Neural cell (in vitro differentiated cells): ENCODE measurements at regions not wholly inside any gene's neighbourhood (a gene's known extent, or its start where the extent isn't known, plus 50 kb on each side); places are given as distances from the start of the nearest gene placed in this dataset.

ENCODE experiments used
- H2AFZ ChIP-seq: fragments of 200-600, 300-800 bp; sonication (generic), shearing (Covaris generic); 2 replicates; pipeline ENCODE4 v1.6.0; 2014; ENCODE audit warnings: low read depth, mild to moderate bottlenecking, antibody characterized with exemption, low read length, moderate library complexity
- H3F3A ChIP-seq: fragments of 200-600 bp; shearing (Covaris generic); 2 replicates; pipeline ENCODE4 v1.6.1; 2016; ENCODE audit warnings: mild to moderate bottlenecking, moderate library complexity, mixed read lengths, antibody characterized with exemption, low read length; ENCODE audit not compliant: insufficient read depth, poor library complexity, severe bottlenecking
- H3K27ac ChIP-seq: fragments of 200-600, 300-800 bp; sonication (generic), shearing (Covaris generic); 2 replicates; pipeline ENCODE4 v1.5.1; 2014; ENCODE audit warnings: mild to moderate bottlenecking, low read length, moderate library complexity
- H3K27me3 ChIP-seq: fragments of 300-800, 200-600 bp; sonication (generic), shearing (Covaris generic); 2 replicates; pipeline ENCODE4 v1.6.0; 2014; ENCODE audit warnings: mild to moderate bottlenecking, low read depth, low read length, moderate library complexity; ENCODE audit not compliant: insufficient read depth
- H3K36me3 ChIP-seq: fragments of 300-800, 200-600 bp; sonication (generic), shearing (Covaris generic); 2 replicates; pipeline ENCODE4 v1.5.1; 2014; ENCODE audit warnings: mild to moderate bottlenecking, antibody characterized with exemption, low read length, moderate library complexity; ENCODE audit not compliant: insufficient read depth
- H3K4me2 ChIP-seq: fragments of 300-800, 200-600 bp; sonication (generic), shearing (Covaris generic); 2 replicates; pipeline ENCODE4 v1.6.0; 2014; ENCODE audit warnings: mild to moderate bottlenecking, low read length
- H3K4me3 ChIP-seq: fragments of 300-800, 200-600 bp; sonication (generic), shearing (Covaris generic); 2 replicates; pipeline ENCODE4 v1.5.1; 2014; ENCODE audit warnings: mild to moderate bottlenecking, low read length, moderate library complexity
- H3K79me2 ChIP-seq: fragments of 200-600 bp; shearing (Covaris generic); replicated peaks from 2 replicates; pipeline ENCODE4 v1.6.0; 2014; ENCODE audit warnings: mild to moderate bottlenecking, low read length, moderate library complexity; ENCODE audit not compliant: insufficient read depth
- H3K9ac ChIP-seq: fragments of 300-800, 200-600 bp; sonication (generic), shearing (Covaris generic); 2 replicates; pipeline ENCODE4 v1.6.1; 2016; ENCODE audit warnings: mild to moderate bottlenecking, low read length, mixed read lengths
- H3K9me2 ChIP-seq: fragments of 200-600 bp; shearing (Covaris generic); 2 replicates; pipeline ENCODE4 v1.6.1; 2016; ENCODE audit warnings: mild to moderate bottlenecking, low read length, mixed read lengths; ENCODE audit not compliant: insufficient read depth
- H3K9me3 ChIP-seq: fragments of 200-600, 300-800 bp; sonication (generic), shearing (Covaris generic); 2 replicates; pipeline ENCODE4 v1.6.1; 2016; ENCODE audit warnings: mild to moderate bottlenecking, mixed run types, low read length, moderate library complexity, mixed read lengths
- H4K20me1 ChIP-seq: fragments of 200-600 bp; shearing (Covaris generic); 2 replicates; pipeline ENCODE4 v1.6.1; 2016; ENCODE audit warnings: mild to moderate bottlenecking, mixed run types; ENCODE audit not compliant: insufficient read depth
- EP300 ChIP-seq: fragments of 450-650 bp; conservative IDR thresholded peaks from 2 replicates; pipeline ENCODE4 v1.6.1; 2014; ENCODE audit warnings: antibody characterized with exemption, mild to moderate bottlenecking, moderate library complexity; ENCODE audit not compliant: poor library complexity, severe bottlenecking
- EZH2 ChIP-seq: fragments of 200-600, 300-800 bp; shearing (Covaris generic), sonication (generic); IDR thresholded peaks from 2 replicates; pipeline ENCODE4 v1.6.1; 2014; ENCODE audit warnings: antibody characterized with exemption, low read length, borderline replicate concordance, mild to moderate bottlenecking; ENCODE audit not compliant: insufficient read depth, poor library complexity, severe bottlenecking
- MXI1 ChIP-seq: fragments of 450-650 bp; conservative IDR thresholded peaks from 2 replicates; pipeline ENCODE4 v1.6.1; 2014; ENCODE audit warnings: antibody characterized with exemption, mild to moderate bottlenecking; ENCODE audit not compliant: poor library complexity, severe bottlenecking
- POLR2AphosphoS5 ChIP-seq: IDR thresholded peaks from 2 replicates; pipeline ENCODE4 v1.6.1; 2012
- RAD21 ChIP-seq: fragments of 450-650 bp; conservative IDR thresholded peaks from 2 replicates; pipeline ENCODE4 v1.6.1; 2014; ENCODE audit warnings: antibody characterized with exemption, mild to moderate bottlenecking, moderate library complexity
- SMC3 ChIP-seq: fragments of 450-650 bp; conservative IDR thresholded peaks from 2 replicates; pipeline ENCODE4 v1.6.1; 2014; ENCODE audit warnings: antibody characterized with exemption, mild to moderate bottlenecking, moderate library complexity; ENCODE audit not compliant: poor library complexity
- TAF1 ChIP-seq: IDR thresholded peaks from 2 replicates; pipeline ENCODE4 v1.6.1; 2012; ENCODE audit warnings: low read depth
- TF ChIP-seq, protein P1 (sequence below): IDR thresholded peaks from 2 replicates; pipeline ENCODE4 v1.6.1; 2012; ENCODE audit warnings: borderline replicate concordance
- TF ChIP-seq, protein P2 (sequence below): fragments of 450-650 bp; IDR thresholded peaks from 2 replicates; pipeline ENCODE4 v1.5.1; 2014; ENCODE audit warnings: antibody characterized with exemption, mild to moderate bottlenecking, moderate library complexity; ENCODE audit not compliant: poor library complexity, severe bottlenecking

DNA sequence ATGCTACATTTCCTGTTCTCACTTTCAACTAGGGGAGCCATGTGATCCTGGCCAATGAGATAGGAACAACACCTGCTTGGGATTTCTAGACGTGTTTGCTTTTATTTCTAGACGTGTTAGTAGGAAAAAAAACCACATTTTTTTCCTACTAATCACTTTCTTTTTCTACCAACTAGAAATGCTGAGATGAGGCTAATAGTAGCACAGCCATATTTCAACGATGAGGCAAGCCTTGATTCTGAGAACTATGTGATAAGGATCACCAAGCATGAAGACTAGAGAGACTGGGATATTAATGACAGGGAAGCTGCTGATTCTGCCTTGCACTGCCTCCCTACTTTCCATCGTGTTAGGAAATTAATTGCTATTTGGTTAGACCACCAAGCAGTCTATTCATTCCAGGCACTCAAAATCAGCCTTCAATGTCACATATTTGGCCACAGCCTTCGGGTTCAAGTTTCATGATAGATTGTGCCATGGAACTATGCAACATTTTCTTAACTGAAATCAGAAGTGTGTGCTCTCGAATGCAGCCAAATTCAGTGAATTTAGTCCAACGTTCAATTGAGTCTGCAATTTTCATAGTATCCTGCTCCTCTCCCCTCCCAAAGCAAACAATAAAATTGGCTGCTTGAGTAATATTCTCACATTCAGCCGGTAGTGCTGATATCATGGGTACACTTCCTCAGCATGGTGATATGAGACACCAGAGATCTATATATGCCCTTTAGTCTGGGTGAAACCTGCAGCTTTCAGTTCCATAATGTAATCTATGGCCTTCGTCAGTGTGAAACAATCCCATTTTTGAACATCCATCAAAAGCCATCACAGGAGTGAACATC, 98.1 kb downstream of the GPR37 start:
- no peak overlapping the region for H2AFZ ChIP-seq
- no peak overlapping the region for H3K4me3 ChIP-seq
- H3K4me2 ChIP-seq: no peak overlapping the region
- H3K9me2 ChIP-seq: no peaks in the 10 kb centered on the region
- H3K9me3 ChIP-seq: no peaks in the 10 kb centered on the region
- no peak overlapping the region for H3K9ac ChIP-seq
- H3K36me3 ChIP-seq: no peaks in the 10 kb centered on the region
- H4K20me1 ChIP-seq: no peaks in the 10 kb centered on the region
- H3K27ac ChIP-seq: no peak overlapping the region
- H3F3A ChIP-seq: no peaks in the 10 kb centered on the region
- no peaks in the 10 kb centered on the region for H3K79me2 ChIP-seq
- no peaks in the 10 kb centered on the region for H3K27me3 ChIP-seq
- no peak for TF ChIP-seq EP300
- no peak for TF ChIP-seq EZH2
- TF ChIP-seq SMC3: no peak
- TF ChIP-seq POLR2AphosphoS5: no peak
- no peak for TF ChIP-seq TAF1
- TF ChIP-seq, protein P1, sequence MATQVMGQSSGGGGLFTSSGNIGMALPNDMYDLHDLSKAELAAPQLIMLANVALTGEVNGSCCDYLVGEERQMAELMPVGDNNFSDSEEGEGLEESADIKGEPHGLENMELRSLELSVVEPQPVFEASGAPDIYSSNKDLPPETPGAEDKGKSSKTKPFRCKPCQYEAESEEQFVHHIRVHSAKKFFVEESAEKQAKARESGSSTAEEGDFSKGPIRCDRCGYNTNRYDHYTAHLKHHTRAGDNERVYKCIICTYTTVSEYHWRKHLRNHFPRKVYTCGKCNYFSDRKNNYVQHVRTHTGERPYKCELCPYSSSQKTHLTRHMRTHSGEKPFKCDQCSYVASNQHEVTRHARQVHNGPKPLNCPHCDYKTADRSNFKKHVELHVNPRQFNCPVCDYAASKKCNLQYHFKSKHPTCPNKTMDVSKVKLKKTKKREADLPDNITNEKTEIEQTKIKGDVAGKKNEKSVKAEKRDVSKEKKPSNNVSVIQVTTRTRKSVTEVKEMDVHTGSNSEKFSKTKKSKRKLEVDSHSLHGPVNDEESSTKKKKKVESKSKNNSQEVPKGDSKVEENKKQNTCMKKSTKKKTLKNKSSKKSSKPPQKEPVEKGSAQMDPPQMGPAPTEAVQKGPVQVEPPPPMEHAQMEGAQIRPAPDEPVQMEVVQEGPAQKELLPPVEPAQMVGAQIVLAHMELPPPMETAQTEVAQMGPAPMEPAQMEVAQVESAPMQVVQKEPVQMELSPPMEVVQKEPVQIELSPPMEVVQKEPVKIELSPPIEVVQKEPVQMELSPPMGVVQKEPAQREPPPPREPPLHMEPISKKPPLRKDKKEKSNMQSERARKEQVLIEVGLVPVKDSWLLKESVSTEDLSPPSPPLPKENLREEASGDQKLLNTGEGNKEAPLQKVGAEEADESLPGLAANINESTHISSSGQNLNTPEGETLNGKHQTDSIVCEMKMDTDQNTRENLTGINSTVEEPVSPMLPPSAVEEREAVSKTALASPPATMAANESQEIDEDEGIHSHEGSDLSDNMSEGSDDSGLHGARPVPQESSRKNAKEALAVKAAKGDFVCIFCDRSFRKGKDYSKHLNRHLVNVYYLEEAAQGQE: no peak
- TF ChIP-seq MXI1: no peak
- no peak for TF ChIP-seq RAD21
- TF ChIP-seq, protein P2, sequence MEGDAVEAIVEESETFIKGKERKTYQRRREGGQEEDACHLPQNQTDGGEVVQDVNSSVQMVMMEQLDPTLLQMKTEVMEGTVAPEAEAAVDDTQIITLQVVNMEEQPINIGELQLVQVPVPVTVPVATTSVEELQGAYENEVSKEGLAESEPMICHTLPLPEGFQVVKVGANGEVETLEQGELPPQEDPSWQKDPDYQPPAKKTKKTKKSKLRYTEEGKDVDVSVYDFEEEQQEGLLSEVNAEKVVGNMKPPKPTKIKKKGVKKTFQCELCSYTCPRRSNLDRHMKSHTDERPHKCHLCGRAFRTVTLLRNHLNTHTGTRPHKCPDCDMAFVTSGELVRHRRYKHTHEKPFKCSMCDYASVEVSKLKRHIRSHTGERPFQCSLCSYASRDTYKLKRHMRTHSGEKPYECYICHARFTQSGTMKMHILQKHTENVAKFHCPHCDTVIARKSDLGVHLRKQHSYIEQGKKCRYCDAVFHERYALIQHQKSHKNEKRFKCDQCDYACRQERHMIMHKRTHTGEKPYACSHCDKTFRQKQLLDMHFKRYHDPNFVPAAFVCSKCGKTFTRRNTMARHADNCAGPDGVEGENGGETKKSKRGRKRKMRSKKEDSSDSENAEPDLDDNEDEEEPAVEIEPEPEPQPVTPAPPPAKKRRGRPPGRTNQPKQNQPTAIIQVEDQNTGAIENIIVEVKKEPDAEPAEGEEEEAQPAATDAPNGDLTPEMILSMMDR: no peak

DNA sequence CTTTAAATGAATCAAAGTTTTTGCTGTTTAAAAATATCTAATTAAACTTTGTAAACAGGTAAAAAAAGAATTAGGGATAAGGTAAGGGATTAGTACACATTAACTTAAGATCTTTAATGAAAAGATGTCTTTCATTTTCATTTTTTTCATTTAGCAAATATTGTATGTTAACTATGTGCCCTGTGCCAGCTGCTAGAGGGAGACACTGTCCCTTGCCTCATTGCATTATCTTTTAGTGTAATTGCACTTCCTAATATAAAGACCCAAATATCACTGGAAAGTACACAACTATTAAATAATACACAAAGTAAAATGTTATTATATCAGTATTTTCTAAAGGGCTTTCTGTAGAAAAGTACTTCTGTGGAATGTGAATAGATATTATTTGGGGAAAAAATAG, 102.7 kb downstream of the GPR37 start:
- Histone ChIP-seq H3K9me3 (no peaks in the 10 kb centered on the region), H3K27me3 (no peaks in the 10 kb centered on the region), H3K9ac (no peak overlapping the region), H3K27ac (no peak overlapping the region), H3K9me2 (no peaks in the 10 kb centered on the region), H3K4me3 (no peak overlapping the region), H3K79me2 (no peaks in the 10 kb centered on the region), H2AFZ (no peak overlapping the region), H3F3A (no peaks in the 10 kb centered on the region), H4K20me1 (no peaks in the 10 kb centered on the region), H3K36me3 (no peaks in the 10 kb centered on the region), H3K4me2 (no peak overlapping the region)
- no peak for TF ChIP-seq MXI1
- TF ChIP-seq EP300: no peak
- TF ChIP-seq POLR2AphosphoS5: no peak
- TF ChIP-seq TAF1: no peak
- TF ChIP-seq, protein P1: no peak
- TF ChIP-seq SMC3: no peak
- TF ChIP-seq EZH2: no peak
- TF ChIP-seq, protein P2: no peak
- TF ChIP-seq RAD21: no peak
